ENCODE measurements at regions not wholly inside any gene's neighbourhood (a gene's known extent, or its start where the extent isn't known, plus 50 kb on each side); places are given as distances from the start of the nearest gene placed in this dataset.

DNA sequence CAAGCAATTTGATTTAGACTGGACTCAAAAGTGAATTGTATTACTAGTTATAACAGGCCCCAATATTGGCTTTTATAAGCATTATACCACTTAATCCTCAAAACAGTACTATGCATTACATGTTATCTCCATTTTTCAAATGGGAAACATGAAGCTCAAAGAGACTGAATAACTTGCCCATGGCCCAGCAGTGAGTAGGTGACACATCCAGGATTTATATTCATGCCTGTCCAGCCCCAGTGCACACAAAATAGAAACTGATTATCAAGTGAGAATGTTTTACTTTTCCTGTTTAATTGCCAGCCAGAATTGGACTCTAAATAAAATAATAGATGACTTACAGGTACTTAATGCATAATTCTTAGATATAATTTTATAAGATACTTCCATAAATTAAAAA is 82.9 kb downstream of the NIBAN1 start:
- peaks cover 43% of the 10 kb centered on the region for H3K4me1 ChIP-seq
- ATAC-seq (no peak), DNase-seq (no peak)
- TF ChIP-seq, protein P1, sequence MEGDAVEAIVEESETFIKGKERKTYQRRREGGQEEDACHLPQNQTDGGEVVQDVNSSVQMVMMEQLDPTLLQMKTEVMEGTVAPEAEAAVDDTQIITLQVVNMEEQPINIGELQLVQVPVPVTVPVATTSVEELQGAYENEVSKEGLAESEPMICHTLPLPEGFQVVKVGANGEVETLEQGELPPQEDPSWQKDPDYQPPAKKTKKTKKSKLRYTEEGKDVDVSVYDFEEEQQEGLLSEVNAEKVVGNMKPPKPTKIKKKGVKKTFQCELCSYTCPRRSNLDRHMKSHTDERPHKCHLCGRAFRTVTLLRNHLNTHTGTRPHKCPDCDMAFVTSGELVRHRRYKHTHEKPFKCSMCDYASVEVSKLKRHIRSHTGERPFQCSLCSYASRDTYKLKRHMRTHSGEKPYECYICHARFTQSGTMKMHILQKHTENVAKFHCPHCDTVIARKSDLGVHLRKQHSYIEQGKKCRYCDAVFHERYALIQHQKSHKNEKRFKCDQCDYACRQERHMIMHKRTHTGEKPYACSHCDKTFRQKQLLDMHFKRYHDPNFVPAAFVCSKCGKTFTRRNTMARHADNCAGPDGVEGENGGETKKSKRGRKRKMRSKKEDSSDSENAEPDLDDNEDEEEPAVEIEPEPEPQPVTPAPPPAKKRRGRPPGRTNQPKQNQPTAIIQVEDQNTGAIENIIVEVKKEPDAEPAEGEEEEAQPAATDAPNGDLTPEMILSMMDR (IDR thresholded peaks at IDR 0.05) = no peak
- TF ChIP-seq POLR2A (IDR thresholded peaks at IDR 0.05) = no peak
- no peaks in the 10 kb centered on the region for H3K9me3 ChIP-seq
- no peak overlapping the region for H3K4me3 ChIP-seq
- intact Hi-C loops (cut with DNase I) = no loop called here
- H3K27me3 ChIP-seq = no peaks in the 10 kb centered on the region
- no peaks in the 10 kb centered on the region for H3K36me3 ChIP-seq (replicated peaks in 1 of 2; ENCODE audit: insufficient read depth in 1 of 2, low read depth in 2 of 2)
- peak overlapping the region; percentile 32 to 76 (median 58) for H3K27ac ChIP-seq

- peaks cover 43% of the 10 kb centered on the region for H3K4me1 ChIP-seq
- ATAC-seq = peak; percentile 93
- no peak overlapping the region for H3K4me3 ChIP-seq
- WGBS, 2 donors = 16% methylated on average over 3 of the region's 3 CpGs
- H3K36me3 ChIP-seq (replicated peaks in 1 of 2; ENCODE audit: insufficient read depth in 1 of 2, low read depth in 2 of 2) = no peaks in the 10 kb centered on the region
- peak; percentile 23 to 79 (median 56) for DNase-seq
- H3K9me3 ChIP-seq = no peaks in the 10 kb centered on the region
- intact Hi-C loops (cut with DNase I) = no loop called here
- no peaks in the 10 kb centered on the region for H3K27me3 ChIP-seq
- peak overlapping the region; percentile 32 to 76 (median 58) for H3K27ac ChIP-seq
- TF ChIP-seq, protein P1 (IDR thresholded peaks at IDR 0.05) = no peak
- peak in 1 of 3 donors; percentile 18 for TF ChIP-seq POLR2A (IDR thresholded peaks at IDR 0.05)
These were observed 83.8 kb downstream of the NIBAN1 start for GRCh38 chr1:184890539-184890973.

DNA sequence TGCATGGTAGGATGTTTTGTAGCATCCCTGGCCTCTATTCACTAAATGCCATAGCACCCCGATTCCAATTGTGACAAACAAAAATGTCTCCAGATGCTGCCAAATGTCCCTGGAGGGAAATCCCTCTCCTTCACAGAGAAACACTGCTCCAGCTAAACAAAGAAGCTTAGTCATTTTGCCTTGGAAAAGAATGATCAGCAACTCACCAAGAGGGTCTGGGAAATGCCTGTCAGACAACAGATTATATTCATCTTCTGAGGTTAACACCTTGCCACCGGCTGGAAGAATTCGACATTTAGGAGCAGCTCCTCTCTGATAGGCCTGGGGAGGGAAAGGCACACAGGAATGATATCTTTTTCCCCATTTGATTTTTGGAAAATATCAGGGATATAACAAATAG is 84.4 kb downstream of the NIBAN1 start:
- 38 to 45% methylated on average over 3 of the region's 3 CpGs for WGBS, 2 donors
- peaks cover 43% of the 10 kb centered on the region for H3K4me1 ChIP-seq
- no peaks in the 10 kb centered on the region for H3K9me3 ChIP-seq
- ATAC-seq (no peak), DNase-seq (no peak)
- H3K36me3 ChIP-seq (replicated peaks in 1 of 2; ENCODE audit: insufficient read depth in 1 of 2, low read depth in 2 of 2) = no peaks in the 10 kb centered on the region
- H3K27me3 ChIP-seq = no peaks in the 10 kb centered on the region
- TF ChIP-seq POLR2A (IDR thresholded peaks at IDR 0.05) = no peak
- TF ChIP-seq, protein P1 (IDR thresholded peaks at IDR 0.05) = no peak
- no peak overlapping the region for H3K4me3 ChIP-seq
- intact Hi-C loops (cut with DNase I) = no loop called here
- H3K27ac ChIP-seq = peak overlapping the region; percentile 32 to 76 (median 58)

DNA sequence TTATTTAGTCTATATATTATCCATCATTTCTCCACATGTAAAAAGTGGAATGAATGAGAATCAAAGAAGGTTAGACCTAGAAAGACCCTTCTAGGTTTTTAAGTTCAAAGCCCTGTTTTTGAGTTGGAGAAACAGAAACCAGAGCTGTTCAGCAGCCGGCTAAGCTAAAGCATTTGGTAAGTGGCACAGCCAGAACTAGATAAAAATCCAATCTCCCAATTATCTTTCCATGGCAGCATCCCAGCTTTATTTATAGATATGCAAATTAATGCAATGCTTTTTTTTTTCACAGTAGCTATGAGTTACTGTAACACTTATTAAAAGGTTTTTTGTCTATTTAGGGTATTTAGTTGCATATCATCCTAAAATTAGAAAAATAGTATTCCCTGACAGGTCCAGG is 85.1 kb downstream of the NIBAN1 start:
- TF ChIP-seq, protein P1 (IDR thresholded peaks at IDR 0.05) = no peak
- TF ChIP-seq POLR2A (IDR thresholded peaks at IDR 0.05) = no peak
- H3K9me3 ChIP-seq = no peaks in the 10 kb centered on the region
- H3K4me3 ChIP-seq = no peak overlapping the region
- no peaks in the 10 kb centered on the region for H3K36me3 ChIP-seq (replicated peaks in 1 of 2; ENCODE audit: insufficient read depth in 1 of 2, low read depth in 2 of 2)
- H3K27me3 ChIP-seq = no peaks in the 10 kb centered on the region
- DNase-seq = no peak
- H3K4me1 ChIP-seq = peaks cover 43% of the 10 kb centered on the region
- no peak for ATAC-seq
- 58 to 64% methylated on average over 1 of the region's 1 CpG for WGBS, 2 donors
- intact Hi-C loops (cut with DNase I) = no loop called here
- peak overlapping the region in 2 of 4 donors; percentile 70 to 76 for H3K27ac ChIP-seq

GRCh38 chr1:184888505-184888904 is 85.8 kb downstream of the NIBAN1 start:
- DNase-seq (no peak), ATAC-seq (no peak)

More at GRCh38 chr1:184888505-184888904, 85.8 kb downstream of the NIBAN1 start:
- Histone ChIP-seq H3K9me3 (no peaks in the 10 kb centered on the region), H3K4me3 (no peak overlapping the region), H3K27ac (peak overlapping the region in 1 of 4 donors; percentile 22), H3K4me1 (peaks cover 43% of the 10 kb centered on the region), H3K36me3 (replicated peaks in 1 of 2; ENCODE audit: insufficient read depth in 1 of 2, low read depth in 2 of 2) (no peaks in the 10 kb centered on the region), H3K27me3 (no peaks in the 10 kb centered on the region)
- intact Hi-C loops (cut with DNase I) = no loop called here
- no peak for TF ChIP-seq POLR2A (IDR thresholded peaks at IDR 0.05)
- TF ChIP-seq, protein P1 (IDR thresholded peaks at IDR 0.05) = no peak
